Activated naive CD8-positive, alpha-beta T cell treated with anti-CD3 and anti-CD28 coated beads for 36 hours (primary cell): ENCODE measurements at regions not wholly inside any gene's neighbourhood (a gene's known extent, or its start where the extent isn't known, plus 50 kb on each side); places are given as distances from the start of the nearest gene placed in this dataset.

Experiments used
- DNase-seq: peaks from one replicate; pipeline ENCODE4 v3.0.0; 2021
- H3K27ac Mint-ChIP-seq: one replicate; pipeline ENCODE4 v1.8.0; 2022; ENCODE audit warnings: mild to moderate bottlenecking, moderate library complexity, mixed read lengths
- H3K27me3 Mint-ChIP-seq: one replicate; pipeline ENCODE4 v1.8.0; 2022; ENCODE audit warnings: mild to moderate bottlenecking, mixed read lengths
- H3K36me3 Mint-ChIP-seq: one replicate; pipeline ENCODE4 v1.8.0; 2021; ENCODE audit warnings: mild to moderate bottlenecking, mixed read lengths
- H3K4me1 Mint-ChIP-seq: one replicate; pipeline ENCODE4 v1.8.0; 2021; ENCODE audit warnings: mixed read lengths
- H3K4me3 Mint-ChIP-seq: one replicate; pipeline ENCODE4 v1.8.0; 2022; ENCODE audit warnings: mild to moderate bottlenecking, moderate library complexity, mixed read lengths
- H3K9me3 Mint-ChIP-seq: one replicate; pipeline ENCODE4 v1.8.0; 2022; ENCODE audit warnings: mixed read lengths

DNA sequence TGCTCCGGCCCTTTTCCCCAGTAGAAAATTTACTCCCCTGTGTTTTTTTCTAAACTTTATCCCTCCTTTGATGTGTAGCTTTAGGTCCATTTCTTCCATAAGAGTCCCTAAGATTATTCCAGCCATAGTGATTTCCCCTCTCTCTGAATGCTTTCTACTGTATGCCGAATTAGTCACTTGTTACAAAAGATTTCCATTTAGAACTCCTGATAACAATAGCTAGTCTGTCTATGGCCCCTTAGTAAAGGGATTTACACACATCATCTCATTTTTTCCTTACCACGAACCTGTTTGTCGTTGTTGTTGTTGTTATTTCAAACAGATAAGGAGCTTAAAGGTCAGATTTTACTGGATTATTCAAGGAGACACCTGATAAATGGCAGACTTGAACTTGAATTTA, 256.1 kb downstream of the PAX3 start:
- DNase-seq, result no peak
- Mint-ChIP-seq H3K27ac (no peak overlapping the region), H3K36me3 (no peaks in the 10 kb centered on the region), H3K4me3 (no peak overlapping the region), H3K9me3 (no peaks in the 10 kb centered on the region), H3K27me3 (peaks cover 4% of the 10 kb centered on the region), H3K4me1 (no peaks in the 10 kb centered on the region)

DNA sequence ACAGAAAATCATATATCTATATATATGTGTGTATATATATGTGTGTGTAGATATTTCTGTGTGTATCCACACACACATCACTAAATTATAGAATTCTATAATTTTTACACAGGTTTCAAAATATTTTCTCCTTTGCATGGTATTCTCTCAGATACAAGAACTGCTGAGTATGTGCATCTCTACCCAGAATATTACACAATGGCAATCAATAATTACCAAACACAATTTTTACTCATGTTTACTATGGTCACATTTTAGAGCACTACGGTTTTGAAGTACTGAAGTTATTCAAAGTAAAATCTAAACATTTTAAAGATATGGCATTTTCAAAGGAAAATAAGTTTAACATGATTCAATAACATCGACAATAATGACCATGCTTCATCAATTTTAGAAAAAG, 258.5 kb downstream of the PAX3 start:
- Mint-ChIP-seq H3K36me3 (no peaks in the 10 kb centered on the region), H3K4me3 (no peak overlapping the region), H3K27me3 (no peaks in the 10 kb centered on the region), H3K4me1 (no peaks in the 10 kb centered on the region), H3K27ac (no peak overlapping the region), H3K9me3 (no peaks in the 10 kb centered on the region)
- DNase-seq, result no peak

DNA sequence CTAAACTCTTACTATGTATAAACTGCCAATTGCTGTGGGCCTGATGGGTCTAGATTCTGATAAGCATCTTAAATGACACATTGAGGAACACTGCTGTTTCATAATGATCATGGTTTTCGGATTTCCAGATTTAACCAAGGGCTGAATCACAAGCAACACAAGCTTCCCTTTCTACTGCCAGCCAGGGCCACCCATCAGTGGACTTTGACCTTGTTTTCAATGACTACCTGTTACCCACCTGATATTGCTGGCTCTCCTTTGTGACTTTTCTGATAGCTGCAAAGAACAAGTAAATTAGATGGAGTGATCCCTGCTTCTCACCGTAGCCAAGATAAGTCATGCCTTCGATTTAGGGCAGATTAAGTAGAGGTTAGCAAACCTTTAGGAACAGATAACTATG, 259.0 kb downstream of the PAX3 start:
- Mint-ChIP-seq H3K4me1 (no peaks in the 10 kb centered on the region), H3K27ac (no peak overlapping the region), H3K27me3 (no peaks in the 10 kb centered on the region), H3K4me3 (no peak overlapping the region), H3K9me3 (no peaks in the 10 kb centered on the region), H3K36me3 (no peaks in the 10 kb centered on the region)
- DNase-seq, result no peak

DNA sequence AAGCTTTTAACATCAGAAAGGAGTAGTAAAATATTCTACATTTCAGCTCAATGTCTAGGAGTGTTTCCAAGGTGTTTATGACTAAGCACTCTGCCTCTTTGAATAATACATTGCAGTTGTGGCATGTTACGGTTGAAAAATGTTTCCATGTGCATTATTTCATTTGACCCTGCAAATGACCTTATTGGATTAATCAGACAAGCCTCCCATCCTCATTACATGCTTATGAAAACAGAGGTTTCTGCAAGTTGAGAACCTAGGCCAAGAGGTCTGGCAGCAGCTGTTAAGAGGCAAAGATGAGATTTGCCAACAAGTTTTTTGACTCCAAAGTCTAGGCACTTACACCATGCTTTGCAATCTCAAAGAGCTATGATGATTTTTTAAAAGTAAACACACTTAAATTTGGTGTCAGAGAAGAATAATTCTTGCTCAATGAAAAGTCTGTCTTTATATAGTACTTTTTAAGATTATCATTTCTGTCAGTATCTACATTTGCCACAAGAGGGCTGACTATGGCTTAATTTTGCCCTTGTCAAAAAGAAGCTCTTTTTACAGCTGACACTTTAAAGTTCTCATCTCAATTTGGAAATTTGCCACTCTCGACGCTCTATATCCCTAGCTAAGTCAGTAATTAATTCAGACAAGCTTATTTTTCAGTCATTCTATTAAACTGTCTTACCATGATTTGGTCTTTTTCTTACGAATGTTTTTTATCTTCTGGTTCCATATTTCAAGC, 260.6 kb downstream of the PAX3 start:
- H3K27ac Mint-ChIP-seq, result no peak overlapping the region
- H3K27me3 Mint-ChIP-seq, result no peaks in the 10 kb centered on the region
- H3K9me3 Mint-ChIP-seq, result no peaks in the 10 kb centered on the region
- DNase-seq, result no peak
- no peaks in the 10 kb centered on the region for H3K4me1 Mint-ChIP-seq
- H3K4me3 Mint-ChIP-seq, result no peak overlapping the region
- no peaks in the 10 kb centered on the region for H3K36me3 Mint-ChIP-seq

DNA sequence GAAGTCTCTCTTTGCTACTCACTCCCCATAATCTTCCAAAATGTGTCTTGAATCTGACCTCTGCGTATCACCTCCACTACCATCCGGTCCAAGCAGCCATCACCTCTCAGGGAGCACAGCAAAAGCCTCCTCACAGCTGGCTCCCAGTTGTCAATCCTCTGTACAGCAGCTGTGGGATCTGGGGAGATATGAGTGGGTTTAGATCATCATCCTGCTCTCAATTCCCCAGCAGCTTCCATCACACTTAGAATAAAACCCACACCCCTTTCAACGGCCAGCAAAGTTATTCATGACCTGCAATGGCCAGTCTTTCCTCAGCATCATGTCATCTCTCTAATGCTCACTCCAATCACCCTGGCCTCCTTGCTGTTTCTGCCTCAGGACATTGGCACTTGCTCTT, 261.6 kb downstream of the PAX3 start:
- Mint-ChIP-seq H3K36me3 (no peaks in the 10 kb centered on the region), H3K4me3 (no peak overlapping the region), H3K4me1 (no peaks in the 10 kb centered on the region), H3K27me3 (no peaks in the 10 kb centered on the region), H3K9me3 (no peaks in the 10 kb centered on the region), H3K27ac (no peak overlapping the region)
- no peak for DNase-seq

DNA sequence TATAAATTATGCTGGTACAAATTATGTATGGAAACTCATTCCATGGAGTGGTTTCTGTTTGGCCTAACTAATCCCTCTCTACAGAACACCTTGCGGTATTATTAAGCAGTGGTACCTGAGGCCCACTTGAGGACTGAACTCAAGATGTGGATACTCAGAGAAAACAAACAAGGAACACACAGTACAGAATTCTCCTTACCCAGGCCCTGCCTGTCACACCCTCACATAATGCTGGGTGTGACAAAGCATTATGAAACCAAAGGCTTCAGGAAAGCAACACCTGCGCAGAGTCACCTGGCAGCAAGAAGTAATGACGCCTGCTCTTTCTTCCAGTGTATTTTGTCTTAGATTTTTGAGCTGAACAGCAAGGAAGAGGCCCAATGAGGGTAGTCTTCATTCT, 264.7 kb downstream of the PAX3 start:
- H3K4me1 Mint-ChIP-seq, result no peaks in the 10 kb centered on the region
- H3K9me3 Mint-ChIP-seq, result no peaks in the 10 kb centered on the region
- H3K4me3 Mint-ChIP-seq, result no peak overlapping the region
- no peaks in the 10 kb centered on the region for H3K36me3 Mint-ChIP-seq
- no peak overlapping the region for H3K27ac Mint-ChIP-seq
- no peaks in the 10 kb centered on the region for H3K27me3 Mint-ChIP-seq
- no peak for DNase-seq

DNA sequence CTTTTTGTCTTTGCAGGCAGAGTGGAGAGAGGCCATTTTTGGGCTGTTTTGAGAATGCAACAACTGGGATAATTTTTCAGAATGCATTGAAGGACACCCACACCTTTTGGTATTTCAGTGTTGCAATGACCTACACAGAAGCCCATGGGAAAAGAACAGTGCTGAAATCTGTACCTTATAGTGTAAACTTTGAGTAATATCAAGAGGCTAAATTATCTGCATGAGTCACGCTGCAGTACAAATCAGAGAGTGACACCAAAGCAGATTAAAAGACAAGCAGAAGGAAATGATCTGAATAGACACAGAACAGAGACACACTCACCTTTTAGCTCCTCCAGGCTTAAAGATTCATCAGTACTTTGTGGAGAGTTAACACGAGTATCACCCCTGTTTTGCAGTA, 265.3 kb downstream of the PAX3 start:
- H3K36me3 Mint-ChIP-seq, result no peaks in the 10 kb centered on the region
- no peak for DNase-seq
- H3K9me3 Mint-ChIP-seq, result no peaks in the 10 kb centered on the region
- H3K27me3 Mint-ChIP-seq, result no peaks in the 10 kb centered on the region
- no peaks in the 10 kb centered on the region for H3K4me1 Mint-ChIP-seq
- no peak overlapping the region for H3K27ac Mint-ChIP-seq
- no peak overlapping the region for H3K4me3 Mint-ChIP-seq

DNA sequence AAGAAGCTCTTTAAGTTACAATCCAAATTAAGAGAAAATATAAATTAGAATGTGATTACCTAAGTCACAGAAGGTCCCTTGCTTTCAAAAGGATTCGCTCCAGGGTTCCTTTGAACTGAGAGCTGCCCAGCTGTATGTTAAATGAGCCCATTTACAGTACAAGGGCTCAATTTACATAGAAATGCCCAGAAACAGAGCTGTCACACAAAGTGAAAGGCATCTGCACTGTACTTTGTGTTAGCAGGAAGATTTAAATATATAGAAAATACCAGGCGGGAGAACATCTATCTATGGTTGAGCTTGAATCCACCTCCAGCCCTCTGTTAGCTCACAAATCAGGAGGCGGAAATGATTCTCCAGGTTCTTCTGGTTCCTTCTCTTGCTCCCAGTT, 272.9 kb downstream of the PAX3 start:
- H3K4me3 Mint-ChIP-seq, result no peak overlapping the region
- peaks cover 2% of the 10 kb centered on the region for H3K4me1 Mint-ChIP-seq
- no peak for DNase-seq

DNA sequence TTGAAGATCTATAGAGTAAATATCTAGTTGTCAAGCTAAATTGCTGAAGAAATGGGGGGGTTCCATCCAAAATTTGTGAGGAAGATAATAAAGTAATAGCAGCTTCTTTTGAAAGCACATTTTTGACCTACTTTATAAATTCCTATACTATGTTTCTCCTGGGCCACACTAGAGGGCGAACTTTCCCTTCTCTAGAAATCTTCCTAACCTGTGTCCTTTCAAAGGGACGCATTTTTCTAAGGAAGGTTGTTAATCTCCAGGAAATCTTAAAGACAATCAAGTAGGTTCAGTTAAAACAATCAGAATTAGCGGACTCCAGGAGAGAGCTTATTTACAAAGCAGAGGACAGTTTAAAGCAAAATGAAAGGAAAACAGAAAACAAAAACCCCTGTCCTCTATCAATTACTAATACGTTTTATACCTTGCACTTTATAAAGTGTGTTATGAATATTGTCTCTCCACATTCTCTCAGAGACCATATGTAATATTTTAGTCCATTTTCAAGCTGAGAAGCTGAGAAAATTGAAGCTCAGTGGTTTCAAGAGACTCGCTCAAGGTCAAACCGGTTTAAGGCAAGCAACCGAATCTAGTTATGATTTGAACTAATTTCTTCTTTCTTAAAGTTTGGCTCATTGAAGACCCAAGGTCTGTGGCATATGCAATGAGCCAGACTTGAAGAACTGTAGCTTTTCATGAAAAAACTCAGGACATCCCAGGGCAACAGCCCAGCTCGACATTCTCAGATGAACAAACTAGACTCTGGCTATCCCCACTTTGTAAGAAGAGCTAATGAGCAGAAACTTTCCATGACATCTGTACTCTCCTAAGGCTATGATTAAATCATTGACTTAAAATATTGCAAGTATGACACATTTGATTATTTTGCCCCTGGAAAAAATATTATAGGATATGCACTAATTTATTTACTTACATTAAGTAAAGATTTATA, 273.6 kb downstream of the PAX3 start:
- H3K4me1 Mint-ChIP-seq, result peaks cover 2% of the 10 kb centered on the region
- no peaks in the 10 kb centered on the region for H3K9me3 Mint-ChIP-seq
- H3K4me3 Mint-ChIP-seq, result no peak overlapping the region
- no peaks in the 10 kb centered on the region for H3K36me3 Mint-ChIP-seq
- H3K27ac Mint-ChIP-seq, result no peak overlapping the region
- no peak for DNase-seq
- peaks cover 5% of the 10 kb centered on the region for H3K27me3 Mint-ChIP-seq

More for the DNA sequence above, 272.9 kb downstream of the PAX3 start:
- no peaks in the 10 kb centered on the region for H3K36me3 Mint-ChIP-seq
- H3K9me3 Mint-ChIP-seq, result no peaks in the 10 kb centered on the region
- peaks cover 5% of the 10 kb centered on the region for H3K27me3 Mint-ChIP-seq
- no peak overlapping the region for H3K27ac Mint-ChIP-seq

DNA sequence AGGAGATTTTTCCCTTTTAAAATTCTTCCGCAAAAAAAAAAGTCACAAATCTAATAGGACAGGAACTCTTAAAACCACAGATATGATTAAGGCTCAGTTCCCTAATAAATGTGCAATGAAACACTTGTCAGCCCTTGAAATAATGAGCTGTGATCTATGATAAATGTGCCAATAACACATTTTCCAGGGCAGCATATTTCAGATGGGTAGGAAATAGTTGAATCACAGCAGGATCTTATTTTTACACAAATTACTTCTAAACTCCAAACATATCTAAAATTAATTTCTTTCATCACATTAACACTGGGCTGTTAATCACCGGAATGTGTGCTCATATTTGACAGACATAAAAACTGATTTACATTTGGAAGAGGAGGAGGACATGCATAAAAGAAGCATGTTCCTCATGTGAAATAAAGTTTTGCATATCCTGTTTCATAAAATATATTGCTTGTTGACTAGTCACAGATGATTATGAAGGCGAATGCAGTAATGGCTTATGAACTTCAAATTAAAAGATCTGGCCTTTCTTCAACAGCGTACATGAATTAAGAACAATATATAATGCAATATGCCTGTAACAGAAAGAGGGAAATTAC, 281.4 kb downstream of the PAX3 start:
- Mint-ChIP-seq H3K4me3 (no peak overlapping the region), H3K4me1 (no peaks in the 10 kb centered on the region)

DNA sequence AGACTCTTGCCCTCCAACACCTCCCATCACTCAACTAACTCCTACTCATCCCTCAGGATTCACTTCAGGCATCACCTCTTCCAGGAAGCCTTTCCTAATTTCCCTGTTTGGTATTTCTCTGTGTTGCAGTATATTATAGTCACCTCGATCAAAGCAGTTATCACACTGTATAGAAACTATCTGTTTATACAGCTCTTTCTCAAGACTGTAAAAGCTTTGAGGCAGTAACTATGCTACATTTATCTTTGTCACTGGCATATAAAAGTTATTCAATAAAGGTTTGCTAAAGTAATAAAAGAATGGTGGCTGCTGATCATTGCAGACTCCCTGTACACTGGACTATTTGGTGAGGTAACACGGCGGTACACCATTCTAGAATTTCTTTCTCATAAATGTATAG, 284.9 kb downstream of the PAX3 start:
- no peak overlapping the region for H3K4me3 Mint-ChIP-seq
- no peak overlapping the region for H3K27ac Mint-ChIP-seq
- H3K9me3 Mint-ChIP-seq, result no peaks in the 10 kb centered on the region
- no peaks in the 10 kb centered on the region for H3K36me3 Mint-ChIP-seq
- H3K27me3 Mint-ChIP-seq, result no peaks in the 10 kb centered on the region
- DNase-seq, result no peak
- H3K4me1 Mint-ChIP-seq, result no peaks in the 10 kb centered on the region

More for the DNA sequence above, 281.4 kb downstream of the PAX3 start:
- Mint-ChIP-seq H3K27ac (no peak overlapping the region), H3K36me3 (no peaks in the 10 kb centered on the region), H3K27me3 (no peaks in the 10 kb centered on the region), H3K9me3 (no peaks in the 10 kb centered on the region)
- no peak for DNase-seq

DNA sequence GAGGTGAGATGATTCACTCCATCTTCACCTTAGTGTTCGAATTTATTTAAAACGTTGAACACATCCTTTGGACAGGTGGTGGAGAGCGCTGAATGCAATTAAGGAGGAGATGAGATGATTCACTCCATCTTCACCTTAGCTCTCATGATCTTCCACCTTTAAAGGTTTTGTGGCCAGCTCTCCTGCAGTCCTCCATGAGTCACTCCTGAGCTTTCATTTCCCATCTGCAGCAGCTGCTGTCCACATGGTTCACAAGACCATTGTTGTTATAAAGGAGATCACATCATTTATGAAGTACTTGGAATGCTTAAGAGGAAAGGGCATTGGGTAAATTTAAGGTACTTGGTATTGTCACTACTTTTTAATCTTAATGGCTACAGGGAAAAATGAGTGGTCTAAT, 298.5 kb downstream of the PAX3 start:
- H3K36me3 Mint-ChIP-seq, result no peaks in the 10 kb centered on the region
- peaks cover 2% of the 10 kb centered on the region for H3K9me3 Mint-ChIP-seq
- no peak overlapping the region for H3K4me3 Mint-ChIP-seq
- DNase-seq, result no peak
- no peaks in the 10 kb centered on the region for H3K4me1 Mint-ChIP-seq
- no peak overlapping the region for H3K27ac Mint-ChIP-seq
- peaks cover 6% of the 10 kb centered on the region for H3K27me3 Mint-ChIP-seq

DNA sequence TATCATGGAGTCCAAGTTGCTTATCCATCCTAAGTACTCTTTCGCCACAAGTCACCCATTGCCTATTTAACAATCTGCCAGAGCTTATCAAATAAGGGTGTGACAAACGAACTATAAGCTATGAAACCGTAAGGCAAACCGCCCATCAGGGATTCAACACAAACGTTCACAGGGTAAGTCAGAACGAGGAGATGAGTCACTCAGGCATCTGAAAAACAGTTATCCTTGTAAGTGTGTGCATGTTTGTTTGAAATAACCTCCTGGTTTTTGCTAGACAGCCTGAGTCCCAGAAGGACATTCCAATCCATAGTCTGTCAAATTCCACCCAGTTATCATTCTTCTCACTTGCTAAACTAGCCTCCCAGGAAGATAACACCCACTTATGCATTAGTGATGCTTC, 299.1 kb downstream of the PAX3 start:
- H3K4me1 Mint-ChIP-seq, result no peaks in the 10 kb centered on the region
- no peak overlapping the region for H3K27ac Mint-ChIP-seq
- no peak for DNase-seq
- peaks cover 6% of the 10 kb centered on the region for H3K27me3 Mint-ChIP-seq
- H3K9me3 Mint-ChIP-seq, result peaks cover 2% of the 10 kb centered on the region
- H3K36me3 Mint-ChIP-seq, result no peaks in the 10 kb centered on the region
- H3K4me3 Mint-ChIP-seq, result no peak overlapping the region

DNA sequence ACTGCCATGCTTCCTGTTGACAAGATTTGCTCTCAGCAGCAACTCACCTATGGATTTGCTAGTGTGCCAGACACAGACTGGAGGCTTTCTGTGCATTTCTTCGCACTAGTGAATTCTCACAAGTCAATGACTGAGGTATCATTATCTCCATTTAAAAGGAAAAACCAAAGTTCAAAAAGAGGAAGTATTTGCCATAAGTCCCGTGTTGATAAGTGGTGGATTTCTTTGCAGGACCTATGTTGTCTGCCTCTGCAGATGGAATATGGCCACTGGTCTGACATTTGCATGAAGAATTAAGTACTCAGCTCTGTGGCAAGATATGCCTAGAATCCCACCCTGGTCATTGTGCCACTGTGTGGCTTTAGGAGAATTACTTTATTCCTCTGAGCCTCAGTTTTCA, 299.6 kb downstream of the PAX3 start:
- H3K4me3 Mint-ChIP-seq, result no peak overlapping the region
- no peak overlapping the region for H3K27ac Mint-ChIP-seq
- H3K4me1 Mint-ChIP-seq, result no peaks in the 10 kb centered on the region
- DNase-seq, result no peak
- peaks cover 2% of the 10 kb centered on the region for H3K9me3 Mint-ChIP-seq
- H3K36me3 Mint-ChIP-seq, result no peaks in the 10 kb centered on the region
- peaks cover 6% of the 10 kb centered on the region for H3K27me3 Mint-ChIP-seq

DNA sequence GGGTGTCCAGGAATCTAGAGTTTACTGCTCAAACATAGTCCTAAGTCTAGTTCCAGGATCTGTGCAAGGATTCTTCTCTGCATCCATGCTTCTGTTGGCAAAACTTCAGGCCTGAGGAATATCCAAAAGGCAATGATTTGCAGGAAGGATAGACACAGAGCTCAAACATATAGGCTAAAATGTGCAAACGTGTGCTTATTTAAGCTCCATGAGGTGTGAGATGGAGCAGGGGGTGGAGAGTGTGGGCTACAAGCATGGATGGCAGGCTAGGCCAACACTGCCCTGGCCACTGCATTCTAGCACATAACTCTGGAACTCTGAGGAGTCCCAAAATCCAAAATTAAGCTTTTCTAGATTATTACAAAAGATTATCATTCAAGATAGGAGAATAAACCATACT, 301.1 kb downstream of the PAX3 start:
- H3K36me3 Mint-ChIP-seq, result no peaks in the 10 kb centered on the region
- no peak overlapping the region for H3K27ac Mint-ChIP-seq
- peaks cover 2% of the 10 kb centered on the region for H3K9me3 Mint-ChIP-seq
- peaks cover 6% of the 10 kb centered on the region for H3K27me3 Mint-ChIP-seq
- DNase-seq, result no peak
- H3K4me3 Mint-ChIP-seq, result no peak overlapping the region
- no peaks in the 10 kb centered on the region for H3K4me1 Mint-ChIP-seq
